GM19372 (cell line): ENCODE measurements at regions not wholly inside any gene's neighbourhood (a gene's known extent, or its start where the extent isn't known, plus 50 kb on each side); places are given as distances from the start of the nearest gene placed in this dataset.

Source experiments
- ATAC-seq: cut with Tn5 transposase; IDR thresholded peaks from one replicate; pipeline ENCODE4 v1.9.1; 2021; ENCODE audit warnings: mild to moderate bottlenecking, low read depth, moderate library complexity; ENCODE audit not compliant: unreplicated experiment

DNA sequence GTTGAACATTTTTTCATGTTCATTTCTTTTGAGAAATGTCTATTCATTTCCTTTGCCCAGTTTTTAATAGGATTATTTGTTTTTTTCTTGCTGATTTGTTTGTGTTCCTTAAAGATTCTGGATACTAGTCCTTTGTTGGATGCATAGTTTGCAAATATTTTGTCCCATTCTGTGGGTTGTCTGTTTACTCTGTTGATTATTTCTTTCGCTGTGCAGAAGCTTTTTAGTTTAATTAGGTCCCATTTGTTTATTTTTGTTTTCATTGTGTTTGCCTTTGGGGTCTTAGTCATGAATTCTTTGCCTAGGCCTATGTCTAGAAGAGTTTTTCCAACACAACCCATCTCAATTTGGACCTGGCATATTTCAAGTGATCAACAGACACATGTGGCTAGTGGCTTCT lies 116.1 kb upstream of the GALNT2 start:
- ATAC-seq: no peak

DNA sequence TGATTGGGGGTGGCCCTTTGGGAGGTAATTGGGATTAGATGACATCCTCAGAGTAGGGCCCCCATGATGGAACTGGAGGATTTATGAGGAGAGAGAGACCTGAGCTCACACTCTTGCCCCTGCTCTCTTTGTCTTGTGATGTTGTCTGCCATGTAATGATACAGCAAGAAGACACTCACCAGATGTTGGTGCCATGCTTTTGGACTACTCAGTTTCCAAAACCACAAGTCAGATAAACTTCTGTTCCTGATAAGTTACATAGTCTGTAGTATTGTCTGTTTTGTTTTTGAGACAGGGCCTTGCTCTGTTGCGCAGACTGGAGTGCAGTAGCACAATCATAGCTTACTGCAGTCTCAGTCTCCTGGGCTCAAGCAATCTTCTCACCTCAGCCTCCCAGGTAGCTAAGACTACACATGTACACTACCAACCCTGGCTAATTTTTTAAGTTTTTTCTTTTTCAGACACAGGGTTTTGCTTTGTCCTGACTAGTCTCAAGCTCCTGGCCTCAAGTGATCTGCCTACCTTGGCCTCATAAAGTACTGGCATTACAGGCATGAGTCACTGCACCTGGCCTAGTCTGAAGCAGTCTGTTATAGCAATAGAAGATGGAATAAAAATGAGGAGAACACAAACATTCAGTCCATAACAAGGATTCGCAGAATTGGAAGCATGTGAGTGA lies 115.0 kb upstream of the GALNT2 start:
- ATAC-seq: no peak

DNA sequence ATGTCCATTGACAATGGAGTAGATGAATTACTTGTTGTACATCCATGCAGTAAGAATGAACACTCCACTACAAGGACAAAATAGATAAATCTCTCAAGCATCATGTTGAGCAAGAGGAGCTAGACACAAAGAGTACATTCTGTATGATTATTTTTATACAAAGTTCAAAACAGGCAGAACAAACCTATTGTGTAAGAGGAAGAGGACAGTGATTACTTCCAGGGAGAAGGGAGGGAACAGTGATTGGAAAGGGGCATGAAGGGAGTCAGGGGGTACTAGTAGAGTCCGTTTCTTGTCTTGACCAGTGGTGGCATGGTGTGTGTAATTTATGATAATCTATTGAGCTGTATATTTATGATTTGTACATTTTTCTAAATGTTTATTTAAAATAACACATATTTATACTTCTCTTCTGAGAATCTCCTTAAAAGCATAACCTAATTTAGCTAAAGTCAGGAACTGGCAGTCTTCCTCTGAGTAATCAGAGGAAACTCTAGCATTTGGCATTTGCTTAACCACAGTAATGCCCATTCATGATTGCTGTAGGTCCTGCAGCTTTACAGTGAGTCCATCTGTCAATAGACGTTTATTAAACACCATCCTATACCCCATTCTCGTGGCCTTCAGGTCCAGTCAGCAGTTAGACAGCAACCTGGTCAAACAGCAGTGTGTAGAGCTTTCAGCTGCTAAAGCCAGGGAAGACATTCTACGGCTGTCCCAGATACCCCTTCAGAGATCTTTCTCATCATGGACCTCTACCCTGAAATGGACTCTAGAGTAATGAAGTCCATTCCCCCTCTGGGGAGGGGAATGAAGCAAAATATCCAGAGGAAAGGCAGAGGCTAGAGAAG lies 114.1 kb upstream of the GALNT2 start:
- ATAC-seq: no peak

DNA sequence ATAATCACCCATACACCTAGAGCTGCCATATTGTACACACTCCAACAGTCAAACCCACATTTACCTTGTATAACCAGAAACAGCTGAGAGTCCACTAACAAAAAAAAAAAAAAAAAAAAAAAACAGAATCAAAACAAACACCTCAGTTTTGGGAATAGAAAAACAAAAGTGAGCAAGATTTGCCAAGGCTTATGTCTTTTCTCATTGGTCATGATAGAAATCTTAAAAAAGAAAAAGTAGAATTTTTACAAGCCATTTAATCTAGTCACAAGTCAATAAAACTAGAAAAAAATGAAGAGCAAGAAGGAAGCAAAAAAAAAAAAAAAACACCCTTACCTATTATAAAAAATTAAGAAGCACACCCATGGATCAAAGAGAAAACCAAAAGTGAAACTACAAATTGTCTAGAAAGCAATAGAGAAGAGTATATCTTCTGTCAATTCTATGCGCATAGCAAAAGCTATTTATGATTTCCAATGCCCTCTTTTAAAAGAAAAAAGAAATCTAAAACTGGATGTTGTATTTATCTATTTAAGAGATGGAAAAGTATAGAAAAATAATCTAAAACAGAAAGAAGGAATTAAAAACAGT lies 113.2 kb upstream of the GALNT2 start:
- ATAC-seq: no peak

DNA sequence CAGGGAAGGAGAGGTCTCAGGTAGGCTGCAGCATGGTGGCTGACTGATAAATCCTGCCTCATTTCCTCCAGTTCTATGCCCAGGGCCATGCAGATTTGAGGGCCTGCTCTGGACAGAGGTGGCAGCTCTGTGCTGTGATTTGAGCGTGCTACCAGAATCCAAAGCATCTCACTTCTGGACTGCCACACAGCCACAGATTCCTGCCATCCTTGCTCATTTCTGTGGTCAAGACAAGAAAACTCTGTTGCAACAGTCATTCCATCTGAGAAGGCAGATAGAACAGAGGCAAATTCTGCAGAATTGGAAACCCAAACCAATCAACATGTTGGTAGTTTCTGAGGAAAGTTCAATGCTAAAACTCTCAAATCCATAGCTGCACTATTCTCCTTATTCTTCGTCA lies 102.8 kb upstream of the GALNT2 start:
- ATAC-seq: no peak

DNA sequence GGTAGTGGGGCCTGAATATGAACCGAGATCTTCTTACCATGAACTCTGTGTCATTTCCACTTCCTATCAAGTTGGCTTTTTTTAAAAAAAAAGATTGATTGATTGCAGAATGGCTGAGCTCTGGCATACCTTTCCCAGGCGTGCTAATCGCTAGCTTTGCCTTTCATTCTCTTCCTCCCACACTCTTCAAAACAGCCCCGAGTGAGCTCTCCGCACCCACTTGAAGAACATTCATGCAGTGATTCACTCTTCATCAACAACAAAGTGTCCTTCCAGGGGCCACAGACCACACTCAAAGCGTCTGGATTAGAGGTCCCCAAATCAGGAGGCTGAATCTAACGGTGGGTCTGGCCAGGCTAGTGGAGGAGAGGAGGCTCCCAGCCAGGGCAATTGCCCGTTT lies 96.3 kb upstream of the GALNT2 start:
- no peak for ATAC-seq

DNA sequence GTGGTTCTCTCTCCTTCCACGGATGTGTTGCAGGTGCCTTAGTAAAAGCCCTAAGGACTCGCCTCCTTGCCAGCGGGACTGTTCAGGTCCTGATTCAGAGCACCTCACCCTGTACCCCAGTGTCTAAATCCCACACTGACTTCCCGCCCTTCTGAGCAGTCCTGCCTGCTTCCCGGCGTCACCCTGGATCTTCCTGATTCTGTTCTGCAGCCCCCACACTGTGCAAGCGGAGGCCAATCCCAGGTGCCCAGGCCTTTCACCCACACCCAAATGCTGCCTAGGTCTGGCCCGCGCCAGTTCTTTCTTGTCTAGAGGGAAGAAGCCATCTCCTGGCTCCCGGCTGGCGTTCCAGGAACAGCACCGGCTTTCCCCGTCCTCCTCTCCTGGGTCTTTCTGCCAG lies 95.9 kb upstream of the GALNT2 start:
- no peak for ATAC-seq

DNA sequence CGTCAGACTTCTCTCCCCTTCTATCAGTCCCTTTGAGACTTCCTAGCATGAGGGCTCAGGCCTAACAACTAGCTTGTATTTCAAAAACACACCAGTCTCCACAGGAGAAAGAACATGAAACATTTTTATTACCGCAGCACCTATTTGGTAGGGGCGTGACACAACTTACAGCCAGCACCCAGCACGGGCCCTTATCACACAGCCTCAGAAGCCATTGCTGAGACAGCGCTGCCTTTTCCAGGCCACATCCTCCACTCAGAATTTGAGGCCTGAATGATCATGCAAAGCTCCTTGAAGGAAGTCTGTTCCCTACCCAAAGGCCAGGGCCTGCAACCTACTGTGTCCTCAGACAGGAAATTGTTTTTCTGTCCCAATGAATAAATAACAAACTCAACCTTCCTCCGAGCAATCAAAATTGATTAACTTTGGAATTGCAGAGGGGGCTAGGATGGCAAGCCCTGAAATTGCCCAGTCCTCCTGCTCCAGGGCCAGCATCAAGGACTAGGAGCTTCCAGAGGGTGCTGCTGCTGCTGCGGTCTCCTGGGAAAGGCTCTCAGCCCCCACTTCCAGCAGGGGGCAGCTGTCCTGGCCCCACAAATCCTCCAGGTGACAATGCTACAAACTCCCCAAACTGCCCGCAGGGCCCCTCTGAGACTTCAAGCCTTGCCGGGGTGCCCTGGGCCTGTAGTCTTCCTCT lies 94.3 kb upstream of the GALNT2 start:
- no peak for ATAC-seq

DNA sequence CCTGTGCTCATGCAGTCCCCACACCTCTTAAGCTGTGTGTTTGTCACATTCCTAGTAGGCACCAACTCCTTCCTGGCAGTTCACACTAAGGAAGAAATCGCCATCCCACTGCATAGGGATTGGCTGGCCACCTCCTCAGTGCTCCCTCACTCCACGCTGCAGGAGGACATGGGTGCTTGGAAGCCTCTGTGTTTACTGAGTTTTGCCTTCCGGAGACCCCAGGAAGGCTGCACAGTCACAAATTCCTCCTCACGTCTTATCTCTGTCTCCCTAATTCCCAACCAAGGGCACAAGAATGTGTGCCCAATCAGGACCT lies 93.8 kb upstream of the GALNT2 start:
- no peak for ATAC-seq

DNA sequence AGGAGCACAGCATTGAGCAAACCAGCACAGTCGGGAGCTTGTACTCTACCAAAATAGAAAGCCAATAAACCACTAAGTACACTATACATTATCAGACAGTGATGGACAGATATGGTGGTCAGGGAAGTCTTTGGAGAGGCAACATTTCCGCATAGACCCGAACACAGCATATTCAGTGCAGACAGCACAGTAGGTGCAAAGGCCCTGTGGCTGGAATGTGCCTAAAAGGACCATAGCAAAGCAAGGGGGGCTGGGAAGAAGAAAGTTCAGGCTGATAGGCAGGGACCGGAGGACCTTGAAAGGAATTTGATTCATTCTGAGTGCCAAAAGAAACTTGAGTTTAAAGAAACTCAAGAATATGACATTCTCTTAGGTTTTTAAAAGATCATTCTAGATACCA lies 92.0 kb upstream of the GALNT2 start:
- no peak for ATAC-seq

DNA sequence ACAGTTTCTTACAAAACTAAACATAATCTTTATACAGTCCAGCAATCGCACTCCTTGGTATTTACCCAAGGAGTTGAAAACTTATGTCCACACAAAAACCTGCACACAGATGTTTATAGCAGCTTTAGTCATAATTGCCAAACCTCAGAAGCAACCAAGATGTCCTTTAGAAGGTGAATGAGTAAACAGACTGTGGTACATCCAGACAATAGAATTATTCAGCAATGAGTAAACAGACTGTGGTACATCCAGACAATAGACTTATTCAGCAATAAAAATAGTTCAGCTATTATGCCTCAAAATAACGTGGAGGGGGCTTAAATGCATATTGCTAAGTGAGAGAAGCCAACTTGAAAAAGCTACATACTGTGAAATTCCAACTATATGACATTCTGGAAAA lies 87.0 kb upstream of the GALNT2 start:
- ATAC-seq: no peak

DNA sequence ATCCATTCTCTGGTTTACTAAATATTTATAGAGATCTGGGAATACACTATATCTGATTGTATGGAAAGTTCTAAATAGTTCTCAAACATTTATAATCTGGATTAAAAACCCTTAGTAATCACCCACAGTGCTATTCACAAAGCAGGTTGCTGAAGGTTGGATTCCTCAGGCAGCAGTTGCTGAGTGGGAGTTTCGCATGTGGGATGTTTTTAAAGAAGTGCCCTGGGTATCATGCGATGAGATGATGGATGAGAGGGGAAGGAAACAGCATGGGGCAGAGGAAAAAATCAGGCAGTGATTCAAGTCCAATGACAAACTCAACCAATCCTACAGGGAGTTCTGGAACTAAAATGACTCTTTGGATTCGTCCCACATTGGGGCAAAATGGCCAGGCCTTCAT lies 85.3 kb upstream of the GALNT2 start:
- ATAC-seq: no peak

DNA sequence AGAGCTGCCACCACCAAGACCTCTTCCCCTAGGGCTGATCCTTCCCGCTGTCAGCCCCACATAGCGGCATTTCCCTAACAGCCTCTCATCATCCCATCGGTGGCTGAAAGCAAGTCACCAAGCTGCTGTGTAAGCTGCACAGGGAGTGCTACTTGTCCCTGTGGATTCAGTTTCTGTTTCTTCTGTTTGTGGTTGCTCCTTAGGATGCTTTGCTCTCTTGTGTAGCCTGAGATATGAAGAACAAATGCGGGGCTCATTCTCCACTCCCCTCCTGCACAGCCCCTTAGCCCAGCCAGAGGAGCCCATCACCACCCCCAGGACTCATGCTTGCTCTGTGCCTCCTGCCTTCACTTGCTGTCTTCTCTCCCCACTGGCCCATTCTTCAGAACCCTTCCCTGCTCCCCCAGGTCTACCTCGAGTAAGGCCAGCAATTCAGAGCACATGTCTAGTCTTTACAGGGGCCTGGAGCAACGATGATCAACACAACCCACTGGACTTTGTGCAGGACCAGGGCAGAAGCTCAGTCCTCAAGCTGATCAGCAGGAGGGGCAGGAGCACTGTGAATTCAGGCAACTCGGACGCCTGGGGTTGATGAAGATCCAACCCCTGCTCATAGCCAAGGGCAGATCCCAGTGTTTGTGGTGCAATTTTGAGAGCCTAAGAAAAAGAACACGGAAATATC lies 82.6 kb upstream of the GALNT2 start:
- ATAC-seq: no peak

DNA sequence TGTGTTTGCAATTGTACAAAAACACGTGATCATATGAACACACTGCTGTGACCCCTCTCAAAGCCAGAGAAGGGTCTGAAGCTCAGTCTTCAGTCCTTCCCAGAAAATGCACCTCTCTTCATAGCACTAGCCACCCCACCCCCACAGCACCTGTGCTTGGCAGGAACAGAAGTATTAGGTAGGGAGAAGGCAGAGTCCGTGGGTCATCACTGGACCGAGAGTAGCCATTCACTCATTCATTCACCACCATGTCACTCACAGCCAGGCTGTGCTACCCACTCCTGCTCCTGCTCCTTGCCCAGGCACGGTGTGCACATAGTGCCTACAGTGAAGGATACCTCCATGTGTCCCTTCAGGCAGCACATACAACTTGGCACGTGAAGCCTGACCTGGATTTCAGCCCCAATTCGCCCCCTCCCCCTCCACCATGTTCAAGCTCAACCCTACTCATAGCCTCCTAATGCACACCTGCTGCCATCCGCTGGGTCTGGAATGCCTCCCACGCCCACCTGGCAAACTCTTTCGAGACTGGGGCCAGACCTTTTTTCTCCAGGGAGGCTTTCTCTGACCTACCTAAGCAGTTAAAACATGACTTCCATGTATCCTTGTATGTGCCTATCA lies 81.9 kb upstream of the GALNT2 start:
- no peak for ATAC-seq

DNA sequence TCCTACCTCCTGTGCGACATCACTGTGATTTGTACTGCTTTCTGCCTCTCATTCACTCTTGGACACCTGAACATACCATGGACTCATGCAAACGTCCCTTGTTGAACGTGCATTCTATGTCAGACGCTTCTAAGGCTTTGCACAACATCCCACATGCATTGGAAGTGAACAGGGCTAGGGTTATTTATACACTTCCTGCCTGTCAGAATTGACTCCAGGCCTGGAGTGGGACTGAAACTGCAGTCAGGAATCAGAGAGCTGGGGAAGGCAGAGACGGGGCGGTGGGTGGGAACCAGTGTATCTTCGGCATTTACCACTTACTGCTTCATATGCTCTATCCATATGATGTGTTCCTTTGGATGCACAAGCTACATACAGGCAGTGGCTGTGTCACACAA lies 81.4 kb upstream of the GALNT2 start:
- no peak for ATAC-seq

DNA sequence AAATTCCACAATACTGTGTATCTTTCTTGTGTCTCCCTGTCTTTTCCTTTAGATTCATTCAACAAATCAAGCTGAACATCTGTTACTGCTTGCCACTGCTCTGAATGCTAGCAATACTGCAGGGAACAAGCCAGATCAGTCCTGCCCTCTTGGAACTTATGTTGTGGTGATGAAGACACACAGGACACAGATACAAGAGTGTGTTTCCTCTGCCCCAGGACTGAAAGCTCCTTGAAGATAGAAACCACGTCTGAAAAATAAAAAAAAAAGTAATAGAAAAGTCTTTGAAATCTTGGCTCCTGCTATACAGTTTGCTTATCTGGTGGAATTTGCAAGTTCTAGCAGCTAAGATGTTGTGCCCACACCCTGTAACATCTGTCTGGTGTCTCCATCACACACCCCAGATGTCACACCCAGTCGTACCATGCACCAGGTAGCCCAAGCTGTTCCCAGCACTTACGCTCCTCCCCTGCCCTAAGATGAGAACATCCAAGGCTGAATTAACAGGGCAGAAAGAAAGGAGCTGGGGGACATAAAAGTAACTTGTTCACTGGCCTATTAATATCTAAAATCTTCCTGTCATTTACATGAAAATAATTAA lies 80.2 kb upstream of the GALNT2 start:
- no peak for ATAC-seq

DNA sequence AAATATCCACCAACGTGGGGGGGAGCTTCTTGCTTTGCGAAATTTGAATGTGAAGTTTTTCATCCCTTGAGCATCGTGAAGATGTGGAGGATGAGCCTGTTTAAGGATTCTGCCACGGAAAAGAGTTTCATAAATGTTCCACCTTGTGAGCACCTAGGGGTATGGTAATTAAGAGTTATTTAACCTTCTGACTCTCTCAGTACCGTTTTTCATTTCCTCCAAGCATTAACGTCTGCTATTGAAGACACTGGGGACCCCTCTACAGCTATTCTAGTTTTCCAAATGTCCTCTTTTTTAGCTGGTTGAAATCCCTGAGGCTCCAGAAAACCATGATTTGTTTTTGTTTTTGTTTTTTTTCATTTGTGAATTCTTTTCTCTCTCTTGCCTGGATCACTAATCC lies 79.1 kb upstream of the GALNT2 start:
- ATAC-seq: no peak

DNA sequence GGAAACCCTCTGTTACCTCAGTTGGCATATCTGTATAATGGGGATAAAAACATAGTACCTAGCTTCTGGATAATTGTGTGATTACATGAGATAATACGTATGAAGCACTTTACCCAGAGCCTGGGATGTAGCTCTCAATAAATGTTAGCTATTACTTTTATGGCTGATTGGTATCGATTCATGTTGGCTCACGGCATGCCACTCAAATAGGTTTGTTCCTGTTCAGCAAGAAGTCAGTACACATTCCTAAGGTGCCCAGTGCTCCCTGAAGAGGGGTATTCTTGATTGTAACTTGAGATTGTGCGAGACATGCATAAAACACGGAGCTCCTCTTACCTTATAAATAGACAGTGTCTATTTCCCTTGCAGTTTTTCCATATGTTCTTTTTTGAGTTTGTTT lies 78.5 kb upstream of the GALNT2 start:
- ATAC-seq: no peak

DNA sequence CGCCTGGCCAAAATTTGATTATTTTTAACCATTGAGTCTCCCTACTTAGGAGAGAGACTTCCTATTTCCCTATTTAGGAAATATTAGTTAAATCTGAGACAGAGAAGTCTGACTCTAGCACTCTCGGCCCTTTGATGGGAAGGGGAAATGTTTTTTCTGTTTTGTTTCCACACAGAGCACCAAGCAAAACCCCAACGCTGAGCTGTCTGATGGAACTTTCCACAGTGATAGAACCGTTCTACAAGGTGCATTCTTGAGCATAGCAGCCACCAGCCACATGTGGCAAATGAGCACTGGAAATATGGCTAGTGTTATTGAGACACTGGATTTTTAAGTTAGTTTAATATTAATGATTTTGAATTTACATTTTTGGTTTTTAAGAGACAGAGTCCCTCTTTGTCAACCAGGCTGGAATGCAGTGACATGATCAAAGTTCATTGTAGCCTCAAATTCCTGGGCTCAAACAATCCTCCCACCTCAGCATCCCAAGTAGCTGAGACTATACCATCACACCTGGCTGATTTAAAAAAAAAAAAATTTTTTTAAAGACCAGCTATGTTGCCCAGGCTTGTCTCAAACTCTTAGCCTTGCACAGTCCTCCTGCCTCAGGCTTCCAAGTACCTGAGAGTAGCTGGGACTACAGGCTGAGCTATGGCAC lies 77.3 kb upstream of the GALNT2 start:
- no peak for ATAC-seq

DNA sequence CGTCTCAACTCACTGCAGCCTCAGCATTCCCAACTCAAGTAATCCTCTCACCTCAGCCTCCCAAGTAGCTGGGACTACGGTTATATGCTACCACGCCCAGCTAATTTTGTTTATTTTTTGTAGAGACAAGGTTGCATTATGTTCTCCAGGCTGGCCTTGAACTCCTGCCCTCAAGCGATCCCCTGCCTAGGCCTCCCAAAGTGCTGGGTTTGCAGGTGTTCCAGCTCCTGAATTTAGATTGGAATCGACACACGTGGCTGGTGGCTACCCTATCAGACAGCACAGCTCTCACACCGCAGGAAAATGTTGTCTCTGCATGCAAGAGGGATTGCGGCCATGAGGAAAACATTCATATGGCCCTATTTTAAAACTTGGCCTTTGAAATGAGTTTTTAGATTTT lies 76.7 kb upstream of the GALNT2 start:
- ATAC-seq: no peak
